Liver (tissue), 8 donors: ENCODE measurements at regions not wholly inside any gene's neighbourhood (a gene's known extent, or its start where the extent isn't known, plus 50 kb on each side); places are given as distances from the start of the nearest gene placed in this dataset.

Experiments
- DNase-seq: peaks from one replicate; pipeline ENCODE4 v3.0.0-alpha.2; 2017; ENCODE audit warnings: low spot score
- H3K27ac ChIP-seq, 2 donors: one replicate each; pipeline ENCODE4 v1.7.0; 2013; ENCODE audit warnings: inconsistent platforms in 2 of 2, low read length in 2 of 2, control low read depth in 1 of 2, low read depth in 1 of 2, mild to moderate bottlenecking in 1 of 2
- H3K27me3 ChIP-seq, 4 donors: one replicate each; pipeline versions ENCODE4 v1.6.1 to v1.7.0; 2013; ENCODE audit warnings: low read length in 3 of 4, inconsistent platforms in 1 of 4, mild to moderate bottlenecking in 1 of 4, moderate library complexity in 1 of 4; ENCODE audit not compliant: control insufficient read depth in 4 of 4, insufficient read depth in 4 of 4
- H3K36me3 ChIP-seq, 4 donors: one replicate each; pipeline versions ENCODE4 v1.6.1 to v1.7.0; 2013; ENCODE audit warnings: low read length in 3 of 4, mild to moderate bottlenecking in 3 of 4, low read depth in 1 of 4, moderate library complexity in 1 of 4; ENCODE audit not compliant: control insufficient read depth in 4 of 4, insufficient read depth in 3 of 4
- H3K4me1 ChIP-seq, 4 donors: one replicate each; pipeline versions ENCODE4 v1.6.1 to v1.7.0; 2013; ENCODE audit warnings: low read length in 3 of 4, mild to moderate bottlenecking in 3 of 4, moderate library complexity in 1 of 4; ENCODE audit not compliant: control insufficient read depth in 4 of 4, insufficient read depth in 4 of 4
- H3K4me3 ChIP-seq, 3 donors: one replicate each; pipeline versions ENCODE4 v1.6.1 to v1.7.0; 2013; ENCODE audit warnings: low read length in 3 of 3, control low read depth in 1 of 3, low read depth in 1 of 3, mild to moderate bottlenecking in 1 of 3
- H3K9ac ChIP-seq, 2 donors: one replicate each; pipeline ENCODE4 v1.7.0; 2013; ENCODE audit warnings: low read length in 2 of 2, mild to moderate bottlenecking in 2 of 2, moderate library complexity in 2 of 2, control low read depth in 1 of 2, low read depth in 1 of 2
- H3K9me3 ChIP-seq, 4 donors: one replicate each; pipeline versions ENCODE4 v1.6.1 to v1.7.0; 2013; ENCODE audit warnings: low read length in 3 of 4; ENCODE audit not compliant: control insufficient read depth in 4 of 4
- EGR1 ChIP-seq, 2 donors: IDR thresholded peaks; 2 replicates each; pipeline ENCODE4 v1.6.1; 2016 to 2018; ENCODE audit warnings: antibody characterized with exemption in 2 of 2, low read depth in 2 of 2
- FOXA1 ChIP-seq: IDR thresholded peaks from 2 replicates; pipeline ENCODE4 v1.6.1; 2016; ENCODE audit warnings: antibody characterized with exemption
- FOXA2 ChIP-seq: IDR thresholded peaks from 2 replicates; pipeline ENCODE4 v1.6.1; 2016; ENCODE audit warnings: antibody characterized with exemption
- GABPA ChIP-seq, 2 donors: IDR thresholded peaks in 1 of 2; conservative IDR thresholded peaks in 1 of 2; 2 replicates each; pipeline ENCODE4 v1.6.1; 2016; ENCODE audit warnings: antibody characterized with exemption in 2 of 2, mild to moderate bottlenecking in 1 of 2, moderate library complexity in 1 of 2
- HNF4G ChIP-seq: IDR thresholded peaks from 2 replicates; pipeline ENCODE4 v1.6.1; 2016; ENCODE audit warnings: antibody characterized with exemption
- JUND ChIP-seq, 2 donors: IDR thresholded peaks; 2 replicates each; pipeline ENCODE4 v1.6.1; 2016; ENCODE audit warnings: antibody characterized with exemption in 2 of 2
- NR2F2 ChIP-seq: IDR thresholded peaks from 2 replicates; pipeline ENCODE4 v1.6.1; 2016; ENCODE audit warnings: antibody characterized with exemption
- RAD21 ChIP-seq, 2 donors: IDR thresholded peaks; 2 replicates each; pipeline ENCODE4 v1.6.1; 2016; ENCODE audit warnings: antibody characterized with exemption in 2 of 2, mild to moderate bottlenecking in 2 of 2
- SP1 ChIP-seq: IDR thresholded peaks from 2 replicates; pipeline ENCODE4 v1.6.1; 2018; ENCODE audit warnings: antibody characterized with exemption, mild to moderate bottlenecking
- TAF1 ChIP-seq: conservative IDR thresholded peaks from 2 replicates; pipeline ENCODE4 v1.6.1; 2016; ENCODE audit warnings: antibody characterized with exemption, mild to moderate bottlenecking
- YY1 ChIP-seq: IDR thresholded peaks from 2 replicates; pipeline ENCODE4 v1.6.1; 2016; ENCODE audit warnings: antibody characterized with exemption, mild to moderate bottlenecking
- ZBTB33 ChIP-seq: IDR thresholded peaks from 2 replicates; pipeline ENCODE4 v1.6.1; 2016; ENCODE audit warnings: antibody characterized with exemption
- WGBS: extraction: QIAGEN DNeasy Blood & Tissue Kit; methylation state at CpG from one replicate; pipeline ENCODE4 v1.1.7; 2013; 5-methylcytosine and 5-hydroxymethylcytosine counted together
- TF ChIP-seq, protein P1 (sequence below): IDR thresholded peaks from 2 replicates; pipeline ENCODE4 v1.6.1; 2016; ENCODE audit warnings: antibody characterized with exemption
- TF ChIP-seq, protein P2 (sequence below): fragments of 150-350 bp; IDR thresholded peaks from 2 replicates; pipeline ENCODE4 v1.5.1; 2017; ENCODE audit warnings: improper control_type of control experiment, low read depth, low read length; ENCODE audit not compliant: missing input control
- TF ChIP-seq, protein P3 (sequence below): IDR thresholded peaks from 2 replicates; pipeline ENCODE4 v1.6.1; 2016; ENCODE audit warnings: antibody characterized with exemption, mild to moderate bottlenecking
- donor health status: healthy.
- donor health status: healthy.
- donor health status: healthy.
- donor health status: healthy.
- donor health status: healthy.

DNA sequence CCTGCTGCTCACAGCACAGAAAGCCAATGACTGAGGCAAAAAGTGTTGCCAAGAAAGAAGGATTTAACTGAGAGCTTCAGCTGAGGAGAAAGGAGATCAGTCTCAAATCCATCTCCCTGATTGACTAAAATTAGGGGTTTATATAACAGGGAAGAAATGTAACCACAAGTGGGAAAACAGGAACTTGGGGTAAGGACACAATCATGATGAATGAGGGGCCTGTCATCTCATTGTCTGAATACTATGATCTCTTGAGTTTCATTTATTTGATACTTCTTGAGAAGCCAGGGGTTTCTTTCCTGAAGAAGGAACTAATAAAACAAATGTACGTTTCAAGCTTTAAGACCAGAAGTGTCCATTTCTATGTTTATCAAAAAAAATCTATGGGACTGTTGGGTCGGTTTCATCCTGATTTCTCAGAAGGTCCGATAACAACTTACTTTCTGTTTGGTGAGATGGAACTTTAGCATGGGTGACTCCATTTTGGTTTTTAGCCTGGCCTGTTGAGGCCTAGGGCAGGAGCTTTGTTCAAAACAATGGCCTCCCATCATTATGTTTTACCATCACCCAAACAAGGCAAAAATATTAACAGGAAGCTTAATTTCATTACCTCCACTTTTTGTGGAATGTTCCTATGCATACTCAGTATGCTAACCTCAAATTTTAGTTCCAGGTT is 76.6 kb upstream of the PIAS1 start:
- no peaks in the 10 kb centered on the region for H3K4me1 ChIP-seq
- H3K9ac ChIP-seq = no peak overlapping the region
- no peaks in the 10 kb centered on the region for H3K36me3 ChIP-seq
- H3K9me3 ChIP-seq = no peaks in the 10 kb centered on the region
- DNase-seq = no peak
- 93% methylated on average over 3 of the region's 3 CpGs for WGBS
- H3K27ac ChIP-seq = no peak overlapping the region
- TF ChIP-seq RAD21 (IDR thresholded peaks at IDR 0.05) = no peak
- no peak for TF ChIP-seq FOXA2
- TF ChIP-seq ZBTB33 = no peak
- TF ChIP-seq, protein P1, sequence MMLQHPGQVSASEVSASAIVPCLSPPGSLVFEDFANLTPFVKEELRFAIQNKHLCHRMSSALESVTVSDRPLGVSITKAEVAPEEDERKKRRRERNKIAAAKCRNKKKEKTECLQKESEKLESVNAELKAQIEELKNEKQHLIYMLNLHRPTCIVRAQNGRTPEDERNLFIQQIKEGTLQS = no peak
- TF ChIP-seq, protein P2, sequence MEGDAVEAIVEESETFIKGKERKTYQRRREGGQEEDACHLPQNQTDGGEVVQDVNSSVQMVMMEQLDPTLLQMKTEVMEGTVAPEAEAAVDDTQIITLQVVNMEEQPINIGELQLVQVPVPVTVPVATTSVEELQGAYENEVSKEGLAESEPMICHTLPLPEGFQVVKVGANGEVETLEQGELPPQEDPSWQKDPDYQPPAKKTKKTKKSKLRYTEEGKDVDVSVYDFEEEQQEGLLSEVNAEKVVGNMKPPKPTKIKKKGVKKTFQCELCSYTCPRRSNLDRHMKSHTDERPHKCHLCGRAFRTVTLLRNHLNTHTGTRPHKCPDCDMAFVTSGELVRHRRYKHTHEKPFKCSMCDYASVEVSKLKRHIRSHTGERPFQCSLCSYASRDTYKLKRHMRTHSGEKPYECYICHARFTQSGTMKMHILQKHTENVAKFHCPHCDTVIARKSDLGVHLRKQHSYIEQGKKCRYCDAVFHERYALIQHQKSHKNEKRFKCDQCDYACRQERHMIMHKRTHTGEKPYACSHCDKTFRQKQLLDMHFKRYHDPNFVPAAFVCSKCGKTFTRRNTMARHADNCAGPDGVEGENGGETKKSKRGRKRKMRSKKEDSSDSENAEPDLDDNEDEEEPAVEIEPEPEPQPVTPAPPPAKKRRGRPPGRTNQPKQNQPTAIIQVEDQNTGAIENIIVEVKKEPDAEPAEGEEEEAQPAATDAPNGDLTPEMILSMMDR = no peak
- no peak for TF ChIP-seq YY1
- TF ChIP-seq NR2F2 = no peak
- TF ChIP-seq, protein P3, sequence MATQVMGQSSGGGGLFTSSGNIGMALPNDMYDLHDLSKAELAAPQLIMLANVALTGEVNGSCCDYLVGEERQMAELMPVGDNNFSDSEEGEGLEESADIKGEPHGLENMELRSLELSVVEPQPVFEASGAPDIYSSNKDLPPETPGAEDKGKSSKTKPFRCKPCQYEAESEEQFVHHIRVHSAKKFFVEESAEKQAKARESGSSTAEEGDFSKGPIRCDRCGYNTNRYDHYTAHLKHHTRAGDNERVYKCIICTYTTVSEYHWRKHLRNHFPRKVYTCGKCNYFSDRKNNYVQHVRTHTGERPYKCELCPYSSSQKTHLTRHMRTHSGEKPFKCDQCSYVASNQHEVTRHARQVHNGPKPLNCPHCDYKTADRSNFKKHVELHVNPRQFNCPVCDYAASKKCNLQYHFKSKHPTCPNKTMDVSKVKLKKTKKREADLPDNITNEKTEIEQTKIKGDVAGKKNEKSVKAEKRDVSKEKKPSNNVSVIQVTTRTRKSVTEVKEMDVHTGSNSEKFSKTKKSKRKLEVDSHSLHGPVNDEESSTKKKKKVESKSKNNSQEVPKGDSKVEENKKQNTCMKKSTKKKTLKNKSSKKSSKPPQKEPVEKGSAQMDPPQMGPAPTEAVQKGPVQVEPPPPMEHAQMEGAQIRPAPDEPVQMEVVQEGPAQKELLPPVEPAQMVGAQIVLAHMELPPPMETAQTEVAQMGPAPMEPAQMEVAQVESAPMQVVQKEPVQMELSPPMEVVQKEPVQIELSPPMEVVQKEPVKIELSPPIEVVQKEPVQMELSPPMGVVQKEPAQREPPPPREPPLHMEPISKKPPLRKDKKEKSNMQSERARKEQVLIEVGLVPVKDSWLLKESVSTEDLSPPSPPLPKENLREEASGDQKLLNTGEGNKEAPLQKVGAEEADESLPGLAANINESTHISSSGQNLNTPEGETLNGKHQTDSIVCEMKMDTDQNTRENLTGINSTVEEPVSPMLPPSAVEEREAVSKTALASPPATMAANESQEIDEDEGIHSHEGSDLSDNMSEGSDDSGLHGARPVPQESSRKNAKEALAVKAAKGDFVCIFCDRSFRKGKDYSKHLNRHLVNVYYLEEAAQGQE = no peak
- no peak for TF ChIP-seq EGR1 (IDR thresholded peaks at IDR 0.05; ENCODE audit: low read depth in 2 of 2)
- TF ChIP-seq GABPA (IDR thresholded peaks at IDR 0.05 in 1 of 2, conservative IDR thresholded peaks at IDR 0.05 in 1 of 2) = no peak
- no peak for TF ChIP-seq TAF1
- TF ChIP-seq JUND (IDR thresholded peaks at IDR 0.05) = no peak
- no peak for TF ChIP-seq SP1
- no peak for TF ChIP-seq HNF4G
- no peak for TF ChIP-seq FOXA1
- no peaks in the 10 kb centered on the region for H3K27me3 ChIP-seq
- no peak overlapping the region for H3K4me3 ChIP-seq

GRCh38 chr15:67979281-67979680 is 74.8 kb upstream of the PIAS1 start:
- Histone ChIP-seq H3K27me3 (no peaks in the 10 kb centered on the region), H3K4me1 (no peaks in the 10 kb centered on the region), H3K9me3 (no peaks in the 10 kb centered on the region), H3K27ac (no peak overlapping the region), H3K9ac (no peak overlapping the region), H3K4me3 (no peak overlapping the region), H3K36me3 (no peaks in the 10 kb centered on the region)
- DNase-seq = no peak
- TF ChIP-seq GABPA (IDR thresholded peaks at IDR 0.05 in 1 of 2, conservative IDR thresholded peaks at IDR 0.05 in 1 of 2) (no peak), NR2F2 (no peak)
